CD4-positive, alpha-beta T cell treated with Interleukin-17A for 4 hours (primary cell): ENCODE measurements at regions not wholly inside any gene's neighbourhood (a gene's known extent, or its start where the extent isn't known, plus 50 kb on each side); places are given as distances from the start of the nearest gene placed in this dataset.

Experiments used
- DNase-seq: peaks from one replicate; pipeline ENCODE4 v3.0.0-alpha.2; 2020; ENCODE audit warnings: mixed read lengths

- no peak for DNase-seq
These were observed 997.0 kb upstream of the ACVR2A start for GRCh38 chr2:146847846-146848245.

DNA sequence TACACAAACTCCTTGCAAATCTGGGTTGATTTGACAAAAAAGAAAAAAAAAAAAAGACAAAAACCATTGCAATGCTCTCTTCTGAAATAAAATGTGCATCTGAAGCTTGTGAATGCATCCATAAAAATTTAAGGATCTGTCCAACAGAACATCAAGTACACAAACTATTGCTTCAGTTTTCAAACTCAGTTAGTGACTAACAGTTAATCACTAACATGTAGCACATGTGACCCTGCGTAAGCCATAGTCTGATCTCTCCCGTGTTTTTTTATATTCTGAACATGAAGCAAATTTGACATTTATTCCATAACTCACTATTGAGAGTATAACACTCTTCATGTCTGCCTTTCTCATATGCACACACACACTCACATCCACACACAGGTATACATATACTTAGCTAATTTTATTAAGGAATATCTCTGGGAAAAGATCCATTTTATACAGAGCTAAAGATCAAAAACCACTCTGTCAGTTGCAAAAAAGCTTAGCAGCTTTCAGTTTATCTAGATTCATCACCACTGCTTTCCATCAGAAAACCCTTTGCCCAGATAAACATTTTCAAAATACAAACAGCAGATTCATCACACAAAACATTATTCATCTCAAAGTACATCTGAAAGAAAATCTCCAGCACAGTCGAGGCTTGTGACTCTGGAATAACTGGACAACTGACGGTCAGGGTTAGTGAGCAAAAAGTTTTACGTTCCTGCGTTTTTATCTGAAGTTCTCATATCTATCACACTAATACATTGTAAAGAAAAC lies 1000.4 kb upstream of the ACVR2A start:
- no peak for DNase-seq

GRCh38 chr2:146837857-146838256 lies 1007.0 kb upstream of the ACVR2A start:
- no peak for DNase-seq

- no peak for DNase-seq
These were observed 1018.4 kb upstream of the ACVR2A start for GRCh38 chr2:146826388-146826787.

DNA sequence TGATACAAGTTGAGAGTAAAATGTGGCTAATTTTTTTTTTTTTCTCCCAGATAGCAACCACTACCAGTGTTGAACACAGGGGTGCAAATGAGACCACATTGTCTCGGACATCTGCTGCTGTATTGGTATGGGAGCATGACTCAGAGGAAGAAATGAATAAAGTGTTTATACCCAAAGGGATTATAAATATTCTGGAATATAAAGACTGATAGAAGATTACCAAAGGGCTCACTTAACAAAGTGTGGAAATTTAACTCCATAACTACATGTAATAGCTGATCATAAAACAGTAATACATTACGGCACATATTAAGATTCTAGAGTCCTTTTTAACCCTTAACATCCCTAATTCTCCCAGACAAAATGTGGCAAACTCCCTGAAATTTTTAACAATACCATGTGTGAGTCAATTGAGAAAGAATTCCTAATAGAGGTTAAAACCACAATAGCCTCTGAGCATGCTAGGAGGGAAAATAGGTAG lies 1023.0 kb upstream of the ACVR2A start:
- DNase-seq: no peak

DNA sequence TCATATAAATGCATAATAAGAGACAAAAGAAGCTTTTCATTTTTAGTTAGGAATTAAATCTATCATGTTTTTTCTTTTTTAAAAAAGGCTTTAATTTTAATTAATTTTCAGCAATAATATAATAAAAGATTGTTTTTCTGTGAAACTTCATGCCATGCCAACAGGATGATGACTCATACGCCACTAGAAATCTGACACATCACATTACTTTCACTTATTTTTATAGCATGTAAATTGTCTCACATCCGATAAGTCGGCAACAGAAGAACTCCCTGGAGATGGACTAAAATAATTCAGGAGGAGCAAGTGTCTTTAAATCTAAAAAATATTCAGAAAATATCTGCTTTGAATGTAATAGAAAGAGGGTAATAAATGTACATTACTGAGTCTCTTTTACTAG lies 1024.2 kb upstream of the ACVR2A start:
- no peak for DNase-seq

DNA sequence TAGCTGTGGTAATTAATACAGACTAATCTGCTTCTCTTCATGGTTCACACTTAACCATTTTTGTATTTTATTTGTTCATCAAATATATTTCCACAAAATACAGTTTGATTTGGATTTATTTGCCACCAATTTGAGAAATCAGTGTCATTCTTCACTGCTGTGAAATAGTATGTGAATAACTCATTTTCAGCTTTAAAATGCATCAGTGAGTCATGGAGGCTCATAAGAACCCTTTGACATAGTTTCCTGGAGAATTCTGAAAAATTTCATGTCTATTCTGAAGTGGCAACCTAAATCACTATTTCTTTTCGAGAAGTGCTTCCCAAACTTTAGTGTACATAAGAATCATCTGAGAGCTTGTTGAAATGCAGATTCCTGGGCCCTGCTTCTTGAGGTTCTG lies 1026.7 kb upstream of the ACVR2A start:
- DNase-seq: no peak

- no peak for DNase-seq
These were observed 1027.2 kb upstream of the ACVR2A start for GRCh38 chr2:146817613-146818012.

DNA sequence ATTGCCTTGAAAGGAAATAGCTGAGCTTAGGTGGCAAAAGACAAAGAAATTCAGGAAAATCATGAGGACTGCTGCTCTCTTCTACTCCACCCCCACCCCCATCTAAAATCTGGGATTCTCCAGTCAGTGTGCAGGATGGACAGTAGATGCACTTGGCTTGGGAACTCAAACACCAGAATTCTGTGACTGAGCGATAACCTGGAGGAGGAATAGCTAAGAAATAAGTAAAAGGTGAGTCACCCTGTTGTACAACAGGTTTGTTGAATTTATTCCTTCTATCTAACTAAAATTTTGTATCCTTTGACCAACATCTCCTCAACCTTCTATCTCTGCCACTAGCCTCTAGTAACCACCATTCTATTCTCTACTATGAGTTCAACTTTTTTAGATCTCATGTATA lies 1029.9 kb upstream of the ACVR2A start:
- no peak for DNase-seq

GRCh38 chr2:146807568-146808168 lies 1037.2 kb upstream of the ACVR2A start:
- DNase-seq: no peak

DNA sequence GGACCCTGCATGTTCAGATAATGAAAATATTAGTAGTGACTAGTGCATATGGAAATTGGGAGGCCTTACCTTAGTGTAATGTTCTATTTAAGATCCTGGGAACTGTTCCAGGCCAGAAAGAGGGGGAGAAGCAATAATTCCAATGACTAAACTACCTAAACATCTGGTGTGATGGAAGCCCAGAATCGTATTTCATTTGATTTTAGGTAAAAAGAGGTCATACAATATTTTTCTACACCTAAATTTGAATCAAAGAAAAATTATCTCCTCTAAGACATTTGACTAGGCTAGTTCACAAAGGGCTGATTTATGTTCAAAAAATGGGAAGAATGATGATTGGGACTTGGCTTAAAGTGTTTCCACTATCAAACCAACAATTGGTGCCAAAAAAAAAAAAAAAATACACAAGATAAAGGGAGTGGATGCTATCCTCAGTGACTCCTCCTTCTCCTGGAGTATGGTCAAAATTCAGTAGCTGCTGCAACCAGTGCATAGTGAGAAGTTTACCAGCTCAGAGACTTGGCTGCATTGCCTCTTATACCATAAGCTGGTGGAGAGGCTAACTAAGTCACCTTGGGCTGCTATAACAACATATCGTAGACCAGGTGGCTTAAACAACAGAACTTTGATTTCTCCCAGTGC lies 1038.3 kb upstream of the ACVR2A start:
- no peak for DNase-seq

GRCh38 chr2:146804288-146804687 lies 1040.5 kb upstream of the ACVR2A start:
- DNase-seq: no peak

DNA sequence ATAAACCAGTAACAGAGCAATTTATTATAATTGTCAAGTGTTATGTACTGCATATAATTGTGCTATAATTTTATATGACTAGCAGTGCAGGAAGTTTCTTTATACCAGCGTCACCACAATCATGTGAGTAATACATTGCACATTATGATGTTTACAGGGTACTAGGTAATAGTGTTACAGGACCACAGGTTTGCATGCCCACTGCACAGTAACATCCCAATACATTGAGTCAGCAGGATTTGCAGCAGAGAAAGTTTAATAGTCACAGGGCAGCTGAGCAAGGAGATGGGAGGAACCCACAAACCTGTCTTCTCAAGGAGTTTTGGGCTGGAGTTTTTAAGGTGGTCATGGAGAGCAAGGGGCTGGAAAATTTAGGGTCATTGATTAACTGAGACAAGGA lies 1042.9 kb upstream of the ACVR2A start:
- no peak for DNase-seq

DNA sequence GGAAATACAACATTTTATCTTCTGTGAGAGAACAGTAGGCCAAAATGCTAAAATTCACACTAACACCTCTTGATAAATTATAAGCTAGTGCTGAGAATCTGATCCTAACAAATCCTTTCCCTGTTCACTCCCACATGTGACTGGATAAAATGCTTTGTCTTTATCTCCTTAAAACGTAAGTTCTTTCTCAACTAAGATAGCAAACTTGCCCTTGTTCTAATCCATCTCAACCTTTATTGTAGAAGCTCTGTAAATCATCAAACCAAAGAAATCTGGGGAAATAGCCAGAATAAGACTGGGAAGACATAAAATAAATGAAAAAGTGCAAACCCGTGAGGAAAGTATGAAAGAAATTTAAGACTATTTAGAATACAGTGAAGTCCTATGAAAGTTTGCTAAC lies 1058.4 kb upstream of the ACVR2A start:
- DNase-seq: no peak

- no peak for DNase-seq
These were observed 1059.7 kb upstream of the ACVR2A start for GRCh38 chr2:146785101-146785500.

GRCh38 chr2:146784602-146785001 lies 1060.2 kb upstream of the ACVR2A start:
- no peak for DNase-seq

DNA sequence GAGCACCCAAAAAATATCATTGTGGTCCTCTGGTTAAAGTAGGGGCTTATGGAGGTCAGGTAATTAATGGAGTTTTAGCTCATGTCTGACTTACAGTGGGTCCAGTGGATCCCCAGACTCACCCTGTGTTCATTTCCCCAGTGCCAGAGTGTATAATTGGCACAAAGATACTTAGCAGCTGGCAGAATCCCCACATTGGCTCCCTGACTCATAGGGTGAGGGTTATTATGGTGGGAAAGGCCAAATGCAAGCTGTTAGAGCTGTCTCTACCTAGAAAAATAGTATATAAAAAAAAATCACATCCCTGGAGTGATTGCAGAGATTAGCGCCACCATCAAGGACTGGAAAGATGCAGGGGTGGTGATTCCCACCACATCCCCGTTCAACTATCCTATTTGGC lies 1067.6 kb upstream of the ACVR2A start:
- no peak for DNase-seq

DNA sequence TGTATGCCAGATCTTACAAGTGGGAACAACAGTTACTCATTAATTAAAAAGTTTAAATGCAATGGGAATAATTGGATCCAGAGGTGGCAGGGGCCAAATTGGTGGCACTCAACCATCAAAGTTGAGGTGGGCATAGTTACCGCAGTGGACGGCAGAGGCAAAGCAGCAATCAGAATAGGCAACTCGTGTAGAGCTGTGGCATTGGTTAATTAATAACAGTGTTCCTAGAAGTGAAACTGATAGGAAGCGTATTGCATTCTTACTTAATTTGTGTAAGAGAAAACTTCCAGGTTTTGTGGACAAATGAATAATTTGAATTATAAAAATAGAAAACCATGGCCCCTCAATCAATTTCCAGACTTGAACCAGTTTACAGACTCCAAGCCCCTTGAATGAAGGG lies 1068.2 kb upstream of the ACVR2A start:
- DNase-seq: no peak

DNA sequence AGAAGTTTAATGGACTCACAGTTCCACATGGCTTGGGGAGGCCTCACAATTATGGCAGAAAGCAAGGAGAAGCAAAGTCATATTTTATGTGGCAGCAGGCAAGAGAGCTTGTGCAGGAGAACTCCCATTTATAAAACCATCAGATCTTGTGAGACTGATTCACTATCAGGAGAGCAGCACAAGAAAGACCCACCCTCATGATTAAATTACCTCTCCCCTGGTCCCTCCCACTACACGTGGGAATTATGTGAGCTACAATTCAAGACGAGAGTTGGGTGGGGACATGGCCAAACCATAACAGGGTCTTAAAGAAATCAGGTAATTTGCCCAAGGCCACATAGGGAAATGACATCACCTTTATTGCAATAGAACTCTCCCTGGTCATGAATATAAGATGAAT lies 1073.3 kb upstream of the ACVR2A start:
- DNase-seq: no peak

DNA sequence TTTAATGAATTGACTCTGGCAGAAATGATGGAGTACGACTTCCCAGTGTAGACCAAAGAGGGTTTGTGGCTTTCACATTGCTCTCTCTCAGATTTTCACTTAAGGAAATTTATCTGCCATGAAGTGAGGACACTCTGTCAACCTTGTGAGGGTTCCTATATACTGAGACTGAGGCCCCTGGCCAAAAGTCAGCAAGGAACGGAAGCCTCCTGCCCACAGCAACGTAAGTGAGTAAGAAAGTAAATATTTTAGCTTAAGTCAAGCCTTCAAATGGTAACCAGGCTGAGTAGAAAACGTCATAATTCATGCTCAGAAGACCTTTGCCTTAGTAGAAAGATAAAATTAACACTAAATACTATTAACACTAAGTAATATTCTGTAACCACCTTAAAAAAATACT lies 1080.5 kb upstream of the ACVR2A start:
- no peak for DNase-seq

GRCh38 chr2:146762786-146763185 lies 1082.0 kb upstream of the ACVR2A start:
- no peak for DNase-seq

DNA sequence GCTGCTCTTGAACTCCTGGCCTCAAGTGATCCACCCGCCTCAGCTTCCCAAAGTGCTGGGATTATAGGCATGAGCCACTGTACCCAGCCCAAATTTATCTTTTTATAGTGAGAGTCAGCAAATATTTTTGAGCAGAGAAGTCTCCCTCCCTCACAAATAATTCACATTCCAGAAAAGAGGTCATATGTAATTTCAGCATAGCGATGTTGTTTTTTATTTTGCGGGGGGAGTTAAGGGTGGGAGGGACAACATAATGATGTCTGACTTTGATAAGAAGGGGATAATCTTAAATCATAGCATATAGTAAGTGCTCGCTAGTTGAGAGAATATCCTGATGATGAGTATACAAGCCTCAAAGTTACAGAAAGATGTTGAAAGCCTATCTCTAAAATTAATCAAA lies 1090.2 kb upstream of the ACVR2A start:
- no peak for DNase-seq

- no peak for DNase-seq
These were observed 1096.8 kb upstream of the ACVR2A start for GRCh38 chr2:146748046-146748445.

DNA sequence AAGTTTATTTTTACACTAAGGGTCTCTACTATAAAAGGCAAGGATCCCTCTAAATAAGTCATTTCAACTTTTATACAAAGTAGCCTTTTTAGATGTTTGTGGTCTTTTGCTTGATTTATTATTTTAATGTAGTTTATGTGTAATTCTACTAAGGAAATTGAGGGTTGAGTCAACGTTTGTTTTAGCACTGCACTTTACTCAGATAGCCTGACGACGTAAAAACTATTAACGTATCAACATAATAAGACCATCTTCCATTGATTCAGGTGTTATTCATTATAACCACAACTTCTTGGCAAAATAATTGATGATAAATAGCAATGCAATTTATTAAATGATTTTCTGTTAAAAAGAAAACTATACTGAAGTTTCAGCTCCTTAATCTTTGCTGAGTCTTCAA lies 1103.6 kb upstream of the ACVR2A start:
- DNase-seq: no peak
